Astrocyte (in vitro differentiated cells and primary cell): ENCODE measurements at regions not wholly inside any gene's neighbourhood (a gene's known extent, or its start where the extent isn't known, plus 50 kb on each side); places are given as distances from the start of the nearest gene placed in this dataset.

Source experiments
- DNase-seq: peaks from one replicate; pipeline ENCODE4 v3.0.0-alpha.2; 2010; ENCODE audit warnings: low read depth
- FAIRE-seq: peaks from 2 replicates; lab custom pipeline; 2011; peaks lifted over from hg19 to GRCh38; lab: Jason Lieb, UNC
- H2AFZ ChIP-seq: 2 replicates; pipeline ENCODE4 v1.6.0; 2012; ENCODE audit warnings: low read depth, low read length, inconsistent platforms
- H3K27ac ChIP-seq: 2 replicates; pipeline ENCODE4 v1.5.1; 2011; ENCODE audit warnings: low read depth, low read length, inconsistent platforms
- H3K27me3 ChIP-seq: 2 replicates; pipeline ENCODE4 v1.6.0; 2011; ENCODE audit warnings: low read length, inconsistent platforms; ENCODE audit not compliant: insufficient read depth
- H3K36me3 ChIP-seq: 2 replicates; pipeline ENCODE4 v1.5.1; 2011; ENCODE audit warnings: low read length, inconsistent platforms; ENCODE audit not compliant: insufficient read depth
- H3K4me1 ChIP-seq: 2 replicates; pipeline ENCODE4 v1.5.1; 2011; ENCODE audit warnings: low read length, inconsistent platforms; ENCODE audit not compliant: insufficient read depth
- H3K4me2 ChIP-seq: 2 replicates; pipeline ENCODE4 v1.6.0; 2012; ENCODE audit warnings: low read length, inconsistent platforms
- H3K4me3 ChIP-seq: 2 replicates; pipeline ENCODE4 v1.5.1; 2011; ENCODE audit warnings: low read depth, mild to moderate bottlenecking, low read length, inconsistent platforms; ENCODE audit not compliant: insufficient read depth
- H3K79me2 ChIP-seq: 2 replicates; pipeline ENCODE4 v1.6.0; 2012; ENCODE audit warnings: mild to moderate bottlenecking, low read length, inconsistent platforms; ENCODE audit not compliant: insufficient read depth
- H3K9ac ChIP-seq: 2 replicates; pipeline ENCODE4 v1.6.0; 2012; ENCODE audit warnings: mild to moderate bottlenecking, low read length, inconsistent platforms
- H3K9me3 ChIP-seq: 2 replicates; pipeline ENCODE4 v1.5.1; 2012; ENCODE audit warnings: low read depth, mild to moderate bottlenecking, low read length, inconsistent platforms; ENCODE audit not compliant: insufficient read depth
- H4K20me1 ChIP-seq: 2 replicates; pipeline ENCODE4 v1.6.0; 2012; ENCODE audit warnings: low read length, inconsistent platforms; ENCODE audit not compliant: insufficient read depth
- H3K27ac Mint-ChIP-seq: one replicate; pipeline ENCODE4 v1.8.0; 2021; ENCODE audit warnings: mild to moderate bottlenecking, mixed read lengths; ENCODE audit not compliant: unreplicated experiment
- H3K27me3 Mint-ChIP-seq: one replicate; pipeline ENCODE4 v1.8.0; 2021; ENCODE audit warnings: low read depth, mixed read lengths; ENCODE audit not compliant: unreplicated experiment
- H3K36me3 Mint-ChIP-seq: one replicate; pipeline ENCODE4 v1.8.0; 2021; ENCODE audit warnings: low read depth, mixed read lengths; ENCODE audit not compliant: unreplicated experiment
- H3K4me1 Mint-ChIP-seq: one replicate; pipeline ENCODE4 v1.8.0; 2021; ENCODE audit warnings: low read depth, mixed read lengths; ENCODE audit not compliant: unreplicated experiment
- H3K4me3 Mint-ChIP-seq: one replicate; pipeline ENCODE4 v1.8.0; 2021; ENCODE audit warnings: mild to moderate bottlenecking, moderate library complexity, mixed read lengths; ENCODE audit not compliant: unreplicated experiment
- H3K9me3 Mint-ChIP-seq: one replicate; pipeline ENCODE4 v1.8.0; 2021; ENCODE audit warnings: mild to moderate bottlenecking, mixed read lengths; ENCODE audit not compliant: unreplicated experiment
- EZH2 ChIP-seq: IDR thresholded peaks from 2 replicates; pipeline ENCODE4 v1.6.1; 2012; ENCODE audit warnings: mild to moderate bottlenecking, low read length, inconsistent platforms; ENCODE audit not compliant: insufficient read depth
- TF ChIP-seq, protein P1 (sequence below): IDR thresholded peaks from 2 replicates; pipeline ENCODE4 v1.5.1; 2011; ENCODE audit warnings: low read depth, mild to moderate bottlenecking, inconsistent platforms, low read length, moderate library complexity; ENCODE audit not compliant: insufficient read depth

DNA sequence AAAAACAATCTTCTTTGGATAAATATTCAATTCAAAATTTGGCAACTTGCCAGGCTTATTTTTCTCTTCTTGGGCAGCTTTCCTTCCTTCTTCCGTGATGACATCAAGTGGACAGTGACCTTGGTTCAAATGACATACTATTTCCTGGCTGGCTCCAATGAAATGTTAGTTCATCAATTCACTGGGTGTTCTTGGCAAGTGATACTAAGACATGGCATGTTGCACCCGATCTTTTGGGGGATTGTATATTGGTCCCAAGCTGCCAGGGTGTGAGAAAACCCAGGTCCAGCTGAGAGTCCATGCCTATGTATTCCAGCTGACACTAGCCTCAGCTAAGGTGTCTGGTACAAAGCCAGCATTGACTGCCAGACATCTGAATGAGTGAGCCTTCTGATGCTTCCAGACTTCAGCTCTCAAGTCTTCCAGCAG is 252.9 kb downstream of the MAT2B start:
- H3K27ac Mint-ChIP-seq, result no peak overlapping the region
- H3K9me3 Mint-ChIP-seq, result no peaks in the 10 kb centered on the region
- no peaks in the 10 kb centered on the region for H3K4me1 Mint-ChIP-seq
- no peak overlapping the region for H3K4me3 Mint-ChIP-seq
- H3K27ac ChIP-seq, result no peak overlapping the region
- H3K9me3 ChIP-seq, result no peaks in the 10 kb centered on the region
- DNase-seq (peak; percentile 24), FAIRE-seq (no peak)
- H3K79me2 ChIP-seq, result no peaks in the 10 kb centered on the region
- peaks cover 6% of the 10 kb centered on the region for H3K4me1 ChIP-seq
- no peaks in the 10 kb centered on the region for H3K36me3 ChIP-seq
- no peaks in the 10 kb centered on the region for H3K36me3 Mint-ChIP-seq
- TF ChIP-seq, protein P1, sequence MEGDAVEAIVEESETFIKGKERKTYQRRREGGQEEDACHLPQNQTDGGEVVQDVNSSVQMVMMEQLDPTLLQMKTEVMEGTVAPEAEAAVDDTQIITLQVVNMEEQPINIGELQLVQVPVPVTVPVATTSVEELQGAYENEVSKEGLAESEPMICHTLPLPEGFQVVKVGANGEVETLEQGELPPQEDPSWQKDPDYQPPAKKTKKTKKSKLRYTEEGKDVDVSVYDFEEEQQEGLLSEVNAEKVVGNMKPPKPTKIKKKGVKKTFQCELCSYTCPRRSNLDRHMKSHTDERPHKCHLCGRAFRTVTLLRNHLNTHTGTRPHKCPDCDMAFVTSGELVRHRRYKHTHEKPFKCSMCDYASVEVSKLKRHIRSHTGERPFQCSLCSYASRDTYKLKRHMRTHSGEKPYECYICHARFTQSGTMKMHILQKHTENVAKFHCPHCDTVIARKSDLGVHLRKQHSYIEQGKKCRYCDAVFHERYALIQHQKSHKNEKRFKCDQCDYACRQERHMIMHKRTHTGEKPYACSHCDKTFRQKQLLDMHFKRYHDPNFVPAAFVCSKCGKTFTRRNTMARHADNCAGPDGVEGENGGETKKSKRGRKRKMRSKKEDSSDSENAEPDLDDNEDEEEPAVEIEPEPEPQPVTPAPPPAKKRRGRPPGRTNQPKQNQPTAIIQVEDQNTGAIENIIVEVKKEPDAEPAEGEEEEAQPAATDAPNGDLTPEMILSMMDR, result no peak
- no peak for TF ChIP-seq EZH2
- H3K9ac ChIP-seq, result no peak overlapping the region
- H3K4me2 ChIP-seq, result no peak overlapping the region
- H3K27me3 ChIP-seq, result no peaks in the 10 kb centered on the region
- H3K4me3 ChIP-seq, result no peak overlapping the region
- no peak overlapping the region for H2AFZ ChIP-seq
- H3K27me3 Mint-ChIP-seq, result peaks cover 3% of the 10 kb centered on the region
- no peaks in the 10 kb centered on the region for H4K20me1 ChIP-seq

DNA sequence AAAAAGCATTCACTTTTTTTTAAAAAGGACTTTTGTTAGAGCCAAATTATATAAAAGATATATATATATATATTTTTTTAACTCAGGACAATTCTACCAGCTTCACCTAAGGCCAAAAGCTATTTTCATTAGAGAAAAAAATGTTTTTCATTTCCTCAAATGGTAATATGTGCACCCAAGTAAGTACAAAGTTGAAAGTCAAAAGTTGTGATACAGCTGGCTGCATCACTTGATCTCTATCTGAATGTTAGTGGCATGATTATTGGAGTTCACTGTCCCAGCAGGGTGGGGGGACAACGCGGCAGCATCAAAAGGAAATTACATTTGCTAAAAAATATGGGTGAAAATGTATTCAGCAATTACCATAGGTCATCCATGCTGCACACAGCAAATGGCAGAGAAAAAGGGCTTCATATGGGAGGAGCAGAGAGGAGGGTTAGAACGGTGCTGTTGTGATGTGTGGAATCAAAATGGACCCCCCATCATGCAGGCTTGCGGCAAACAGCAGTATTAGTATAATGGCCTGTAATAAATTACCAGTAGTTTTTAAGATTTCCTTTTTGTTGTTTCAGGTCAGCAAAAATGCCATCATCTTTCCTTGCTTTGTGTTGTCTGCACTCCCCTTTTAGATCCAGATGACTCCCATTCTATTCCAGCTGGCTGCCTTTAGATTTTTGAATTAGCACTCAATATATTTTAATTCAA is 253.7 kb downstream of the MAT2B start:
- Mint-ChIP-seq H3K4me3 (no peak overlapping the region), H3K27me3 (peaks cover 3% of the 10 kb centered on the region), H3K27ac (no peak overlapping the region), H3K36me3 (no peaks in the 10 kb centered on the region), H3K9me3 (no peaks in the 10 kb centered on the region), H3K4me1 (no peaks in the 10 kb centered on the region)
- Histone ChIP-seq H4K20me1 (no peaks in the 10 kb centered on the region), H3K27me3 (no peaks in the 10 kb centered on the region), H3K4me1 (peaks cover 6% of the 10 kb centered on the region), H3K27ac (no peak overlapping the region), H3K4me2 (no peak overlapping the region), H3K36me3 (no peaks in the 10 kb centered on the region), H3K9ac (no peak overlapping the region), H3K4me3 (no peak overlapping the region), H3K79me2 (no peaks in the 10 kb centered on the region), H3K9me3 (no peaks in the 10 kb centered on the region), H2AFZ (no peak overlapping the region)
- no peak for FAIRE-seq
- TF ChIP-seq EZH2, result no peak
- TF ChIP-seq, protein P1, result no peak
- DNase-seq, result no peak

DNA sequence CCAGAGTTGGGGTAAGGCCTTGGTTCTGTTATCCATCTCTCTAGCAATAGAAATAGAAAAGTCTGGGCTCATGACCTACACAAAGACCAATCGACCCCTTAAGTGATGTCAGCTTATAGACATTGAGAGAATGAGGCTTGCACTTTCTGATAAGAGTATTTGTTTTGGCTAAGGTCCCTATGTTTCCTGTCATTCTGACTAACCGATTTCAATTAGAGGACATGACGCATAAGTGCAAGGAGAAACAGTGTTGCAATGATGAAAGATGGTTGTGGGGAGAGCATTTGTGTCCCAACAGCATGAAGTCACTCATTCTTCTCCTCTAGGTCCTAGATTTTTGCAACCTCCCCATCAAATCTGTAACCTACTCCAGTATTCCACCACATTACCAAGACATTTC is 255.1 kb downstream of the MAT2B start:
- peak; percentile 99 for DNase-seq

More for the DNA sequence above, 255.1 kb downstream of the MAT2B start:
- no peaks in the 10 kb centered on the region for H3K27me3 Mint-ChIP-seq
- no peak for TF ChIP-seq EZH2
- TF ChIP-seq, protein P1, result no peak
- H3K36me3 Mint-ChIP-seq, result no peaks in the 10 kb centered on the region
- peak overlapping the region; percentile 36 for H3K27ac ChIP-seq
- no peak overlapping the region for H3K9ac ChIP-seq
- no peak overlapping the region for H3K27ac Mint-ChIP-seq
- H3K4me1 ChIP-seq, result peaks cover 6% of the 10 kb centered on the region
- no peaks in the 10 kb centered on the region for H3K9me3 ChIP-seq
- H3K79me2 ChIP-seq, result no peaks in the 10 kb centered on the region
- no peak overlapping the region for H2AFZ ChIP-seq
- H3K4me3 Mint-ChIP-seq, result no peak overlapping the region
- H3K27me3 ChIP-seq, result no peaks in the 10 kb centered on the region
- H3K36me3 ChIP-seq, result no peaks in the 10 kb centered on the region
- H3K4me1 Mint-ChIP-seq, result no peaks in the 10 kb centered on the region
- no peak overlapping the region for H3K4me3 ChIP-seq
- H3K4me2 ChIP-seq, result peak overlapping the region; percentile 13
- FAIRE-seq, result no peak
- no peaks in the 10 kb centered on the region for H4K20me1 ChIP-seq
- no peaks in the 10 kb centered on the region for H3K9me3 Mint-ChIP-seq
